PFSK-1 (cell line): ENCODE measurements at regions not wholly inside any gene's neighbourhood (a gene's known extent, or its start where the extent isn't known, plus 50 kb on each side); places are given as distances from the start of the nearest gene placed in this dataset.

ENCODE experiments used
- POLR2AphosphoS5 ChIP-seq: IDR thresholded peaks from 2 replicates; pipeline ENCODE4 v1.6.1; 2012; ENCODE audit warnings: low read depth, mild to moderate bottlenecking, control low read depth, low read length, moderate library complexity
- TAF1 ChIP-seq: IDR thresholded peaks from 2 replicates; pipeline ENCODE4 v1.6.1; 2012; ENCODE audit warnings: low read length, control low read depth, borderline replicate concordance; ENCODE audit not compliant: insufficient read depth

DNA sequence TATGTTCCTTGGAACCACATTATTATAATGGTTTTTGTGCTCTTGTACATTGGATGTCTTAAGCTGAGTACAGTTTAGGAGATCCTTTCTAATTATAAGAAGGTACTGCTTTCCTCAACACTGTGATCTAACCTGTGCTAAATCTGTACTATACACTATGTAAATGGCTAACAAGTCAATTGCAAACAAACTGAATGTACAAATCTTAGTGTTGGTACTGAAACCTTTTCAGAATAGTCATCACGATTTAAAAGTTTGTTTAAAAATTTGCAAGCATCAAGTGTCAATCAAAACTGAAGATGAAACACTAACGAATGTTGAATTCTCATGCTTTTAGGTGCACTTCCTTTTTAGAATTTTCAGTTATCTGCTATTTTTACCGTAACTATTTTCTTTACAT, 2090.4 kb upstream of the TENM3 start:
- TF ChIP-seq TAF1 (no peak), POLR2AphosphoS5 (no peak)
